ENCODE measurements at regions not wholly inside any gene's neighbourhood (a gene's known extent, or its start where the extent isn't known, plus 50 kb on each side); places are given as distances from the start of the nearest gene placed in this dataset.
A peak's percentile ranks its signal among the peaks of the same experiment; 100 is the strongest.

GRCh38 chr16:80104401-80104800 lies 436.4 kb upstream of the DYNLRB2 start:
- TF ChIP-seq CTCF (conservative IDR thresholded peaks at IDR 0.05; ENCODE audit: low read length) (peak; percentile 23; the same call in 1 of the 2 replicates), EZH2phosphoT487 (IDR thresholded peaks at IDR 0.05; ENCODE audit: borderline replicate concordance) (no peak)
